GM23338 (cell line): ENCODE measurements at regions not wholly inside any gene's neighbourhood (a gene's known extent, or its start where the extent isn't known, plus 50 kb on each side); places are given as distances from the start of the nearest gene placed in this dataset.

ENCODE experiments used
- ATAC-seq: fragments of 200-7000 bp; cut with Tn5 transposase; 3 replicates; pipeline ENCODE4 v1.9.1; 2020
- DNase-seq: peaks from one replicate; pipeline ENCODE4 v3.0.0-alpha.2; 2015; ENCODE audit warnings: low spot score
- H2AFZ ChIP-seq: fragments of 200-600 bp; sonication (generic); 2 replicates; pipeline ENCODE4 v1.8.0; 2016; ENCODE audit warnings: antibody characterized with exemption, mild to moderate bottlenecking, moderate library complexity
- H3F3A ChIP-seq: fragments of 200-600 bp; sonication (generic); replicated peaks from 2 replicates; pipeline ENCODE4 v1.8.0; 2017; ENCODE audit warnings: antibody characterized with exemption, mixed run types, low read depth
- H3K27ac ChIP-seq: fragments of 200-600 bp; sonication (generic); 2 replicates; pipeline ENCODE4 v1.6.1; 2016; ENCODE audit warnings: low read depth
- H3K27me3 ChIP-seq: fragments of 200-600 bp; sonication (generic); 2 replicates; pipeline ENCODE4 v1.8.0; 2016; ENCODE audit warnings: mild to moderate bottlenecking, mixed run types, moderate library complexity; ENCODE audit not compliant: insufficient read depth
- H3K36me3 ChIP-seq: fragments of 200-600 bp; sonication (generic); 2 replicates; pipeline ENCODE4 v1.8.0; 2016; ENCODE audit warnings: mild to moderate bottlenecking; ENCODE audit not compliant: insufficient read depth
- H3K4me1 ChIP-seq: fragments of 200-600 bp; sonication (generic); 2 replicates; pipeline ENCODE4 v1.8.0; 2016; ENCODE audit warnings: mild to moderate bottlenecking, moderate library complexity; ENCODE audit not compliant: insufficient read depth
- H3K4me2 ChIP-seq: fragments of 200-600 bp; sonication (generic); 2 replicates; pipeline ENCODE4 v1.7.1; 2017; ENCODE audit warnings: mixed run types
- H3K4me3 ChIP-seq: fragments of 200-600 bp; sonication (generic); 2 replicates; pipeline ENCODE4 v1.6.1; 2016; ENCODE audit warnings: mixed run types
- H3K79me2 ChIP-seq: fragments of 200-600 bp; sonication (generic); replicated peaks from 2 replicates; pipeline ENCODE4 v1.8.0; 2017; ENCODE audit warnings: mild to moderate bottlenecking; ENCODE audit not compliant: insufficient read depth
- H3K9me2 ChIP-seq: fragments of 200-600 bp; sonication (generic); 2 replicates; pipeline ENCODE4 v1.8.0; 2017; ENCODE audit not compliant: insufficient read depth
- H4K20me1 ChIP-seq: fragments of 200-600 bp; sonication (generic); replicated peaks from 2 replicates; pipeline ENCODE4 v1.8.0; 2017; ENCODE audit warnings: mild to moderate bottlenecking; ENCODE audit not compliant: insufficient read depth
- H3K27ac Mint-ChIP-seq: 2 replicates; pipeline ENCODE4 v1.8.0; 2020; ENCODE audit warnings: inconsistent platforms, mild to moderate bottlenecking, moderate library complexity, mixed read lengths
- H3K27me3 Mint-ChIP-seq: 3 replicates; pipeline ENCODE4 v1.8.0; 2022; ENCODE audit warnings: low read depth, mild to moderate bottlenecking, moderate library complexity, mixed read lengths, inconsistent platforms; ENCODE audit not compliant: insufficient read depth, poor library complexity
- H3K36me3 Mint-ChIP-seq: 3 replicates; pipeline ENCODE4 v1.8.0; 2021; ENCODE audit warnings: low read depth, mild to moderate bottlenecking, inconsistent platforms, moderate library complexity, mixed read lengths
- H3K4me1 Mint-ChIP-seq: 3 replicates; pipeline ENCODE4 v1.8.0; 2020; ENCODE audit warnings: mild to moderate bottlenecking, inconsistent platforms, mixed read lengths
- H3K4me3 Mint-ChIP-seq: 3 replicates; pipeline ENCODE4 v1.8.0; 2021; ENCODE audit warnings: moderate library complexity, mild to moderate bottlenecking, inconsistent platforms, mixed read lengths
- H3K9me3 Mint-ChIP-seq: 3 replicates; pipeline ENCODE4 v1.8.0; 2020; ENCODE audit warnings: moderate library complexity, mild to moderate bottlenecking, inconsistent platforms, mixed read lengths
- CREB1 ChIP-seq: fragments of 250-450 bp; sonication (Bioruptor Pico); IDR thresholded peaks from 2 replicates; pipeline ENCODE4 v1.5.0; 2020; ENCODE audit warnings: low read depth, mild to moderate bottlenecking, moderate library complexity
- EZH2 ChIP-seq: fragments of 200-600 bp; sonication (generic); IDR thresholded peaks from one replicate; pipeline ENCODE4 v1.8.0; 2017; ENCODE audit warnings: antibody characterized with exemption, mild to moderate bottlenecking, low read depth; ENCODE audit not compliant: unreplicated experiment
- EZH2phosphoT487 ChIP-seq: fragments of 200-600 bp; sonication (generic); IDR thresholded peaks from one replicate; pipeline ENCODE4 v1.8.1; 2018; ENCODE audit warnings: antibody characterized with exemption; ENCODE audit not compliant: unreplicated experiment
- JUNB ChIP-seq: IDR thresholded peaks from one replicate; pipeline ENCODE4 v1.6.1; 2016; ENCODE audit warnings: antibody characterized with exemption; ENCODE audit not compliant: unreplicated experiment
- NANOG ChIP-seq: IDR thresholded peaks from 2 replicates; pipeline ENCODE4 v1.6.1; 2016; ENCODE audit warnings: antibody characterized with exemption, borderline replicate concordance
- POLR2AphosphoS5 ChIP-seq: IDR thresholded peaks from 2 replicates; pipeline ENCODE4 v1.6.1; 2016; ENCODE audit warnings: antibody characterized with exemption, low read depth
- STAT1 ChIP-seq: IDR thresholded peaks from one replicate; pipeline ENCODE4 v1.6.1; 2016; ENCODE audit warnings: antibody characterized with exemption; ENCODE audit not compliant: unreplicated experiment
- ZNF114 ChIP-seq: fragments of 250-450 bp; sonication (Bioruptor Pico); IDR thresholded peaks from 2 replicates; pipeline ENCODE4 v1.5.0; 2020; ENCODE audit warnings: mild to moderate bottlenecking, moderate library complexity
- ZNF331 ChIP-seq: fragments of 250-450 bp; sonication (Bioruptor Pico); IDR thresholded peaks from 2 replicates; pipeline ENCODE4 v1.5.0; 2020; ENCODE audit warnings: low read depth, mild to moderate bottlenecking, moderate library complexity
- TF ChIP-seq, protein P1 (sequence below): fragments of 250-450 bp; sonication (Bioruptor Pico); IDR thresholded peaks from 2 replicates; pipeline ENCODE4 v1.5.0; 2020; ENCODE audit warnings: mild to moderate bottlenecking, moderate library complexity
- TF ChIP-seq, protein P2 (sequence below), 2 experiments: fragments of 200-600 bp in 1 of 2; sonication (generic) in 1 of 2; conservative IDR thresholded peaks; 2 replicates each; pipeline versions ENCODE4 v1.5.1 to v1.6.1; 2016 to 2017; ENCODE audit warnings: antibody characterized with exemption in 2 of 2, low read depth in 2 of 2, mild to moderate bottlenecking in 2 of 2, moderate library complexity in 1 of 2
- TF ChIP-seq, protein P3 (sequence below): IDR thresholded peaks from one replicate; pipeline ENCODE4 v1.6.1; 2018; ENCODE audit warnings: antibody characterized with exemption; ENCODE audit not compliant: unreplicated experiment
- TF ChIP-seq, protein P4 (sequence below): IDR thresholded peaks from 2 replicates; pipeline ENCODE4 v1.6.1; 2016; ENCODE audit warnings: antibody characterized with exemption

- Mint-ChIP-seq H3K9me3 (no peaks in the 10 kb centered on the region), H3K27ac (no peak overlapping the region), H3K4me1 (no peaks in the 10 kb centered on the region), H3K36me3 (no peaks in the 10 kb centered on the region; the same call in 2 of the 3 replicates), H3K27me3 (no peaks in the 10 kb centered on the region), H3K4me3 (no peak overlapping the region)
- no peaks in the 10 kb centered on the region for H3K36me3 ChIP-seq
- no peak overlapping the region for H3K27ac ChIP-seq
- no peak for TF ChIP-seq NANOG
- no peak for TF ChIP-seq EZH2phosphoT487
- TF ChIP-seq CREB1 (CRISPR knock-in tag): no peak
- TF ChIP-seq, protein P1, sequence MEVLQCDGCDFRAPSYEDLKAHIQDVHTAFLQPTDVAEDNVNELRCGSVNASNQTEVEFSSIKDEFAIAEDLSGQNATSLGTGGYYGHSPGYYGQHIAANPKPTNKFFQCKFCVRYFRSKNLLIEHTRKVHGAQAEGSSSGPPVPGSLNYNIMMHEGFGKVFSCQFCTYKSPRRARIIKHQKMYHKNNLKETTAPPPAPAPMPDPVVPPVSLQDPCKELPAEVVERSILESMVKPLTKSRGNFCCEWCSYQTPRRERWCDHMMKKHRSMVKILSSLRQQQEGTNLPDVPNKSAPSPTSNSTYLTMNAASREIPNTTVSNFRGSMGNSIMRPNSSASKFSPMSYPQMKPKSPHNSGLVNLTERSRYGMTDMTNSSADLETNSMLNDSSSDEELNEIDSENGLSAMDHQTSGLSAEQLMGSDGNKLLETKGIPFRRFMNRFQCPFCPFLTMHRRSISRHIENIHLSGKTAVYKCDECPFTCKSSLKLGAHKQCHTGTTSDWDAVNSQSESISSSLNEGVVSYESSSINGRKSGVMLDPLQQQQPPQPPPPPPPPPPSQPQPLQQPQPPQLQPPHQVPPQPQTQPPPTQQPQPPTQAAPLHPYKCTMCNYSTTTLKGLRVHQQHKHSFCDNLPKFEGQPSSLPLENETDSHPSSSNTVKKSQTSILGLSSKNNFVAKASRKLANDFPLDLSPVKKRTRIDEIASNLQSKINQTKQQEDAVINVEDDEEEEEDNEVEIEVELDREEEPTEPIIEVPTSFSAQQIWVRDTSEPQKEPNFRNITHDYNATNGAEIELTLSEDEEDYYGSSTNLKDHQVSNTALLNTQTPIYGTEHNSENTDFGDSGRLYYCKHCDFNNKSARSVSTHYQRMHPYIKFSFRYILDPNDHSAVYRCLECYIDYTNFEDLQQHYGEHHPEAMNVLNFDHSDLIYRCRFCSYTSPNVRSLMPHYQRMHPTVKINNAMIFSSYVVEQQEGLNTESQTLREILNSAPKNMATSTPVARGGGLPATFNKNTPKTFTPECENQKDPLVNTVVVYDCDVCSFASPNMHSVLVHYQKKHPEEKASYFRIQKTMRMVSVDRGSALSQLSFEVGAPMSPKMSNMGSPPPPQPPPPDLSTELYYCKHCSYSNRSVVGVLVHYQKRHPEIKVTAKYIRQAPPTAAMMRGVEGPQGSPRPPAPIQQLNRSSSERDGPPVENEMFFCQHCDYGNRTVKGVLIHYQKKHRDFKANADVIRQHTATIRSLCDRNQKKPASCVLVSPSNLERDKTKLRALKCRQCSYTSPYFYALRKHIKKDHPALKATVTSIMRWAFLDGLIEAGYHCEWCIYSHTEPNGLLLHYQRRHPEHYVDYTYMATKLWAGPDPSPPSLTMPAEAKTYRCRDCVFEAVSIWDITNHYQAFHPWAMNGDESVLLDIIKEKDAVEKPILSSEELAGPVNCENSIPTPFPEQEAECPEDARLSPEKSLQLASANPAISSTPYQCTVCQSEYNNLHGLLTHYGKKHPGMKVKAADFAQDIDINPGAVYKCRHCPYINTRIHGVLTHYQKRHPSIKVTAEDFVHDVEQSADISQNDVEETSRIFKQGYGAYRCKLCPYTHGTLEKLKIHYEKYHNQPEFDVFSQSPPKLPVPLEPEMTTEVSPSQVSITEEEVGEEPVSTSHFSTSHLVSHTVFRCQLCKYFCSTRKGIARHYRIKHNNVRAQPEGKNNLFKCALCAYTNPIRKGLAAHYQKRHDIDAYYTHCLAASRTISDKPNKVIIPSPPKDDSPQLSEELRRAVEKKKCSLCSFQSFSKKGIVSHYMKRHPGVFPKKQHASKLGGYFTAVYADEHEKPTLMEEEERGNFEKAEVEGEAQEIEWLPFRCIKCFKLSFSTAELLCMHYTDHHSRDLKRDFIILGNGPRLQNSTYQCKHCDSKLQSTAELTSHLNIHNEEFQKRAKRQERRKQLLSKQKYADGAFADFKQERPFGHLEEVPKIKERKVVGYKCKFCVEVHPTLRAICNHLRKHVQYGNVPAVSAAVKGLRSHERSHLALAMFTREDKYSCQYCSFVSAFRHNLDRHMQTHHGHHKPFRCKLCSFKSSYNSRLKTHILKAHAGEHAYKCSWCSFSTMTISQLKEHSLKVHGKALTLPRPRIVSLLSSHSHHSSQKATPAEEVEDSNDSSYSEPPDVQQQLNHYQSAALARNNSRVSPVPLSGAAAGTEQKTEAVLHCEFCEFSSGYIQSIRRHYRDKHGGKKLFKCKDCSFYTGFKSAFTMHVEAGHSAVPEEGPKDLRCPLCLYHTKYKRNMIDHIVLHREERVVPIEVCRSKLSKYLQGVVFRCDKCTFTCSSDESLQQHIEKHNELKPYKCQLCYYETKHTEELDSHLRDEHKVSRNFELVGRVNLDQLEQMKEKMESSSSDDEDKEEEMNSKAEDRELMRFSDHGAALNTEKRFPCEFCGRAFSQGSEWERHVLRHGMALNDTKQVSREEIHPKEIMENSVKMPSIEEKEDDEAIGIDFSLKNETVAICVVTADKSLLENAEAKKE (CRISPR knock-in tag): no peak
- no peak for TF ChIP-seq ZNF331 (CRISPR knock-in tag)
- TF ChIP-seq, protein P2, sequence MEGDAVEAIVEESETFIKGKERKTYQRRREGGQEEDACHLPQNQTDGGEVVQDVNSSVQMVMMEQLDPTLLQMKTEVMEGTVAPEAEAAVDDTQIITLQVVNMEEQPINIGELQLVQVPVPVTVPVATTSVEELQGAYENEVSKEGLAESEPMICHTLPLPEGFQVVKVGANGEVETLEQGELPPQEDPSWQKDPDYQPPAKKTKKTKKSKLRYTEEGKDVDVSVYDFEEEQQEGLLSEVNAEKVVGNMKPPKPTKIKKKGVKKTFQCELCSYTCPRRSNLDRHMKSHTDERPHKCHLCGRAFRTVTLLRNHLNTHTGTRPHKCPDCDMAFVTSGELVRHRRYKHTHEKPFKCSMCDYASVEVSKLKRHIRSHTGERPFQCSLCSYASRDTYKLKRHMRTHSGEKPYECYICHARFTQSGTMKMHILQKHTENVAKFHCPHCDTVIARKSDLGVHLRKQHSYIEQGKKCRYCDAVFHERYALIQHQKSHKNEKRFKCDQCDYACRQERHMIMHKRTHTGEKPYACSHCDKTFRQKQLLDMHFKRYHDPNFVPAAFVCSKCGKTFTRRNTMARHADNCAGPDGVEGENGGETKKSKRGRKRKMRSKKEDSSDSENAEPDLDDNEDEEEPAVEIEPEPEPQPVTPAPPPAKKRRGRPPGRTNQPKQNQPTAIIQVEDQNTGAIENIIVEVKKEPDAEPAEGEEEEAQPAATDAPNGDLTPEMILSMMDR (conservative IDR thresholded peaks at IDR 0.05; ENCODE audit: low read depth in 2 of 2): no peak
- TF ChIP-seq ZNF114: no peak
- TF ChIP-seq, protein P3, sequence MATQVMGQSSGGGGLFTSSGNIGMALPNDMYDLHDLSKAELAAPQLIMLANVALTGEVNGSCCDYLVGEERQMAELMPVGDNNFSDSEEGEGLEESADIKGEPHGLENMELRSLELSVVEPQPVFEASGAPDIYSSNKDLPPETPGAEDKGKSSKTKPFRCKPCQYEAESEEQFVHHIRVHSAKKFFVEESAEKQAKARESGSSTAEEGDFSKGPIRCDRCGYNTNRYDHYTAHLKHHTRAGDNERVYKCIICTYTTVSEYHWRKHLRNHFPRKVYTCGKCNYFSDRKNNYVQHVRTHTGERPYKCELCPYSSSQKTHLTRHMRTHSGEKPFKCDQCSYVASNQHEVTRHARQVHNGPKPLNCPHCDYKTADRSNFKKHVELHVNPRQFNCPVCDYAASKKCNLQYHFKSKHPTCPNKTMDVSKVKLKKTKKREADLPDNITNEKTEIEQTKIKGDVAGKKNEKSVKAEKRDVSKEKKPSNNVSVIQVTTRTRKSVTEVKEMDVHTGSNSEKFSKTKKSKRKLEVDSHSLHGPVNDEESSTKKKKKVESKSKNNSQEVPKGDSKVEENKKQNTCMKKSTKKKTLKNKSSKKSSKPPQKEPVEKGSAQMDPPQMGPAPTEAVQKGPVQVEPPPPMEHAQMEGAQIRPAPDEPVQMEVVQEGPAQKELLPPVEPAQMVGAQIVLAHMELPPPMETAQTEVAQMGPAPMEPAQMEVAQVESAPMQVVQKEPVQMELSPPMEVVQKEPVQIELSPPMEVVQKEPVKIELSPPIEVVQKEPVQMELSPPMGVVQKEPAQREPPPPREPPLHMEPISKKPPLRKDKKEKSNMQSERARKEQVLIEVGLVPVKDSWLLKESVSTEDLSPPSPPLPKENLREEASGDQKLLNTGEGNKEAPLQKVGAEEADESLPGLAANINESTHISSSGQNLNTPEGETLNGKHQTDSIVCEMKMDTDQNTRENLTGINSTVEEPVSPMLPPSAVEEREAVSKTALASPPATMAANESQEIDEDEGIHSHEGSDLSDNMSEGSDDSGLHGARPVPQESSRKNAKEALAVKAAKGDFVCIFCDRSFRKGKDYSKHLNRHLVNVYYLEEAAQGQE: no peak
- no peak for TF ChIP-seq JUNB
- no peak for TF ChIP-seq STAT1
- no peak for TF ChIP-seq POLR2AphosphoS5
- TF ChIP-seq EZH2: no peak
- TF ChIP-seq, protein P4, sequence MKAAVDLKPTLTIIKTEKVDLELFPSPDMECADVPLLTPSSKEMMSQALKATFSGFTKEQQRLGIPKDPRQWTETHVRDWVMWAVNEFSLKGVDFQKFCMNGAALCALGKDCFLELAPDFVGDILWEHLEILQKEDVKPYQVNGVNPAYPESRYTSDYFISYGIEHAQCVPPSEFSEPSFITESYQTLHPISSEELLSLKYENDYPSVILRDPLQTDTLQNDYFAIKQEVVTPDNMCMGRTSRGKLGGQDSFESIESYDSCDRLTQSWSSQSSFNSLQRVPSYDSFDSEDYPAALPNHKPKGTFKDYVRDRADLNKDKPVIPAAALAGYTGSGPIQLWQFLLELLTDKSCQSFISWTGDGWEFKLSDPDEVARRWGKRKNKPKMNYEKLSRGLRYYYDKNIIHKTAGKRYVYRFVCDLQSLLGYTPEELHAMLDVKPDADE: no peak
- no peaks in the 10 kb centered on the region for H4K20me1 ChIP-seq
- H3K4me2 ChIP-seq: no peak overlapping the region
- no peak for DNase-seq
- H3K27me3 ChIP-seq: no peaks in the 10 kb centered on the region
- no peaks in the 10 kb centered on the region for H3K79me2 ChIP-seq
- no peak overlapping the region for H2AFZ ChIP-seq
- no peak overlapping the region for H3K4me3 ChIP-seq
- no peaks in the 10 kb centered on the region for H3K9me2 ChIP-seq
- no peak for ATAC-seq
- H3F3A ChIP-seq: no peaks in the 10 kb centered on the region
- no peaks in the 10 kb centered on the region for H3K4me1 ChIP-seq
Measured at GRCh38 chr2:78070693-78071092, 548.5 kb upstream of the LRRTM4 start.
